SK-N-SH treated with all-trans-retinoic acid at 6 μM for 48 hours (cell line): ENCODE measurements at regions not wholly inside any gene's neighbourhood (a gene's known extent, or its start where the extent isn't known, plus 50 kb on each side); places are given as distances from the start of the nearest gene placed in this dataset.

Experiments used
- ATAC-seq: fragments of 200-7000 bp; cut with Tn5 transposase; 3 replicates; pipeline ENCODE4 v1.9.1; 2020; ENCODE audit warnings: mild to moderate bottlenecking, moderate library complexity
- BACH2 ChIP-seq: fragments of 250-450 bp; sonication (Bioruptor Pico); IDR thresholded peaks from 2 replicates; pipeline ENCODE4 v1.9.0; 2021; ENCODE audit warnings: mild to moderate bottlenecking, borderline replicate concordance
- CREB5 ChIP-seq: fragments of 250-450 bp; sonication (Bioruptor Pico); IDR thresholded peaks from 2 replicates; pipeline ENCODE4 v1.5.1; 2020; ENCODE audit warnings: low read depth, mild to moderate bottlenecking, moderate library complexity
- CSDC2 ChIP-seq: fragments of 250-450 bp; sonication (Bioruptor Pico); IDR thresholded peaks from 2 replicates; pipeline ENCODE4 v1.5.0; 2020; ENCODE audit warnings: mild to moderate bottlenecking, moderate library complexity
- CSRNP3 ChIP-seq: fragments of 250-450 bp; sonication (Bioruptor Pico); IDR thresholded peaks from 2 replicates; pipeline ENCODE4 v1.5.1; 2021; ENCODE audit warnings: mild to moderate bottlenecking, moderate library complexity
- ESRRG ChIP-seq: fragments of 250-450 bp; sonication (Bioruptor Pico); IDR thresholded peaks from 2 replicates; pipeline ENCODE4 v1.6.1; 2021; ENCODE audit warnings: mild to moderate bottlenecking
- GLIS3 ChIP-seq: fragments of 250-450 bp; sonication (Bioruptor Pico); IDR thresholded peaks from 2 replicates; pipeline ENCODE4 v1.5.0; 2020; ENCODE audit warnings: mild to moderate bottlenecking, moderate library complexity
- ISL1 ChIP-seq: fragments of 250-450 bp; sonication (Bioruptor Pico); IDR thresholded peaks from 2 replicates; pipeline ENCODE4 v2.1.2; 2022; ENCODE audit warnings: mild to moderate bottlenecking, moderate library complexity
- OSR1 ChIP-seq: fragments of 250-450 bp; sonication (Bioruptor Pico); IDR thresholded peaks from 2 replicates; pipeline ENCODE4 v1.8.0; 2022; ENCODE audit warnings: moderate library complexity, mild to moderate bottlenecking, inconsistent platforms
- SNAI2 ChIP-seq: fragments of 250-450 bp; sonication (Bioruptor Pico); IDR thresholded peaks from 2 replicates; pipeline ENCODE4 v1.5.0; 2020; ENCODE audit warnings: mild to moderate bottlenecking, moderate library complexity
- TCF4 ChIP-seq: fragments of 250-450 bp; sonication (Bioruptor Pico); IDR thresholded peaks from 2 replicates; pipeline ENCODE4 v1.8.0; 2021; ENCODE audit warnings: mild to moderate bottlenecking, moderate library complexity, borderline replicate concordance
- TOX ChIP-seq: fragments of 250-450 bp; sonication (Bioruptor Pico); IDR thresholded peaks from 2 replicates; pipeline ENCODE4 v1.8.0; 2021; ENCODE audit warnings: mild to moderate bottlenecking, moderate library complexity, borderline replicate concordance
- TSHZ2 ChIP-seq: fragments of 250-450 bp; sonication (Bioruptor Pico); IDR thresholded peaks from 2 replicates; pipeline ENCODE4 v1.5.0; 2020; ENCODE audit warnings: mild to moderate bottlenecking, moderate library complexity
- ZC3H10 ChIP-seq: fragments of 250-450 bp; sonication (Bioruptor Pico); IDR thresholded peaks from 2 replicates; pipeline ENCODE4 v1.5.1; 2021; ENCODE audit warnings: mild to moderate bottlenecking, moderate library complexity
- ZFP3 ChIP-seq: fragments of 250-450 bp; sonication (Bioruptor Pico); IDR thresholded peaks from 2 replicates; pipeline ENCODE4 v1.5.0; 2020; ENCODE audit warnings: mild to moderate bottlenecking, moderate library complexity
- ZNF565 ChIP-seq: fragments of 450-650 bp; formaldehyde crosslinking; conservative IDR thresholded peaks from 2 replicates; pipeline ENCODE4 v1.5.0; 2020; ENCODE audit warnings: low read depth, mild to moderate bottlenecking, moderate library complexity
- ZNF70 ChIP-seq: fragments of 450-650 bp; formaldehyde crosslinking; IDR thresholded peaks from 2 replicates; pipeline ENCODE4 v1.5.0; 2020; ENCODE audit warnings: mild to moderate bottlenecking, moderate library complexity
- ZNF8 ChIP-seq: fragments of 450-650 bp; formaldehyde crosslinking; IDR thresholded peaks from 2 replicates; pipeline ENCODE4 v1.5.0; 2020; ENCODE audit warnings: mild to moderate bottlenecking, moderate library complexity
- TF ChIP-seq, protein P1 (sequence below): fragments of 250-450 bp; sonication (Bioruptor Pico); IDR thresholded peaks from 2 replicates; pipeline ENCODE4 v1.8.0; 2020; ENCODE audit warnings: mild to moderate bottlenecking, moderate library complexity, borderline replicate concordance

DNA sequence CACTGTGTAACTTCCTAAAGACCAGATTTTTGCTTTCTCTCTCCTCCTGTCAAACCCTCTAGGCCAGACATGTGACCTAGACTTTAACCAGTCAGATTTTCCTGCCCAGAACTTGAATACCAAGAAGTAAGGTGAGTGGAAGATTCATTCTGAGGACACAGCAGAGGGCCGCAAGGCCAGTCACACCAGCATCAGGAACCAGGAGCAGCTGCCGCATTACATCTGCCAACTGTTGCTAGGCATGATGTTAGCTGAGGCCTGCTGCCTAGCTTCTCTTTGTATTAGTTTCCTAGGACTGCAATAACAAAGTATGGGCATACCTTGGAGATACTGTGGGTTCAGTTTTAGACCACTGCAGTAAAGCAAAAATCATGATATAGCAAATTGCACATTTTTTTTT lies 101.9 kb upstream of the BMP4 start (continued):
- TF ChIP-seq CSRNP3 (CRISPR knock-in tag) (no peak), TCF4 (CRISPR knock-in tag) (no peak), GLIS3 (no peak)

DNA sequence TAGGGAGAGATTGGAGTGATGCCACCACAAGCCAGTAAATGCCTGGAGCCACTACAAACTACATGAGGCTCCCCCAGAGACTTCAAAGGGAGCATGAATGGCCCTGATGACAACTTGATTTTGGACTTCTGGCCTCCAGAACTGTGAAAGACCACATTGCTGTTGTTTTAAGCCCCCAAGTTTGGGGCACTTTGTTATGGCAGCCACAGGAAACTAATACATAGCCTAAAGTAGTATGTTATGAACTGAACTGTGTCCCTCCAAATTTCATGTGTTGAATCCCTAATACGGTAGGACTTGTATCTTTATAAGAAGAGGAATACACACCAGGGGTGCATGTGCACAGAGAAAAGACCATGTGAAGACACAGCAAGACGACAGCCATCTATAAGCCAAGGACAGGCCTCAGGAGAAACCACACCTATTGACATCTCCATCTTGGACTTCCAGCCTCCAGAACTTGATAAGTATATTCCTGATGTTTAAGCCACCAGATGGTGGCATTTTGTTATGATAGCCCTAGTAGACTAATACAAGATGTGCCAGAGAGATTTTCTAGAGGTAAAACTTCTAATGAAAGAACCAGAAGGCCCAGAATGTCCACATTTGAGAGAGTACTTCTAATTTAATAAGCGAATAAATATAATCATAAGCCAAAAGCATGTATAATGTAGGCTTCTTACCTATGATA lies 127.1 kb upstream of the BMP4 start:
- TF ChIP-seq, protein P1, sequence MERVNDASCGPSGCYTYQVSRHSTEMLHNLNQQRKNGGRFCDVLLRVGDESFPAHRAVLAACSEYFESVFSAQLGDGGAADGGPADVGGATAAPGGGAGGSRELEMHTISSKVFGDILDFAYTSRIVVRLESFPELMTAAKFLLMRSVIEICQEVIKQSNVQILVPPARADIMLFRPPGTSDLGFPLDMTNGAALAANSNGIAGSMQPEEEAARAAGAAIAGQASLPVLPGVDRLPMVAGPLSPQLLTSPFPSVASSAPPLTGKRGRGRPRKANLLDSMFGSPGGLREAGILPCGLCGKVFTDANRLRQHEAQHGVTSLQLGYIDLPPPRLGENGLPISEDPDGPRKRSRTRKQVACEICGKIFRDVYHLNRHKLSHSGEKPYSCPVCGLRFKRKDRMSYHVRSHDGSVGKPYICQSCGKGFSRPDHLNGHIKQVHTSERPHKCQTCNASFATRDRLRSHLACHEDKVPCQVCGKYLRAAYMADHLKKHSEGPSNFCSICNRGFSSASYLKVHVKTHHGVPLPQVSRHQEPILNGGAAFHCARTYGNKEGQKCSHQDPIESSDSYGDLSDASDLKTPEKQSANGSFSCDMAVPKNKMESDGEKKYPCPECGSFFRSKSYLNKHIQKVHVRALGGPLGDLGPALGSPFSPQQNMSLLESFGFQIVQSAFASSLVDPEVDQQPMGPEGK, result no peak
- TF ChIP-seq ZNF8 (CRISPR knock-in tag), result no peak
- ATAC-seq, result no peak

GRCh38 chr14:54085232-54085761 lies 128.7 kb upstream of the BMP4 start:
- TF ChIP-seq OSR1 (CRISPR knock-in tag) (no peak), ESRRG (CRISPR knock-in tag) (no peak), BACH2 (CRISPR knock-in tag) (no peak), TOX (no peak), SNAI2 (CRISPR knock-in tag) (no peak), ZFP3 (CRISPR knock-in tag) (no peak), TCF4 (CRISPR knock-in tag) (no peak), ISL1 (CRISPR knock-in tag) (no peak), CSRNP3 (CRISPR knock-in tag) (no peak), CREB5 (no peak), ZNF8 (CRISPR knock-in tag) (no peak), ZNF565 (CRISPR knock-in tag) (no peak), TSHZ2 (CRISPR knock-in tag) (no peak), ZNF70 (no peak), CSDC2 (CRISPR knock-in tag) (no peak), ZC3H10 (CRISPR knock-in tag) (no peak), GLIS3 (no peak)
- TF ChIP-seq, protein P1, result no peak
- no peak for ATAC-seq
